Astrocyte of the cerebellum (primary cell): ENCODE measurements at regions not wholly inside any gene's neighbourhood (a gene's known extent, or its start where the extent isn't known, plus 50 kb on each side); places are given as distances from the start of the nearest gene placed in this dataset.
A peak's percentile ranks its signal among the peaks of the same experiment; 100 is the strongest.

Experiments
- DNase-seq: peaks from one replicate; pipeline ENCODE4 v3.0.0-alpha.2; 2011; ENCODE audit warnings: low read depth
- H3K4me3 ChIP-seq: 2 replicates; pipeline ENCODE4 v1.5.1; 2011; ENCODE audit warnings: mild to moderate bottlenecking, low read depth, low read length, moderate library complexity
- CTCF ChIP-seq: IDR thresholded peaks from 2 replicates; pipeline ENCODE4 v1.5.1; 2012; ENCODE audit warnings: low read length, low read depth, moderate library complexity, mild to moderate bottlenecking; ENCODE audit errors: missing control alignments
- in situ Hi-C: cut with HindIII; loops from 2 replicates; pipeline ENCODE4 v1.10.0; 2017; ENCODE audit warnings: low sequenced_read_pairs

- no peak overlapping the region for H3K4me3 ChIP-seq
- DNase-seq = no peak
- TF ChIP-seq CTCF = no peak
- in situ Hi-C loops = no loop called here
Measured at GRCh38 chr1:116819081-116819480, 64.9 kb downstream of the CD2 start.

- DNase-seq = peak; percentile 99
- TF ChIP-seq CTCF = no peak
- H3K4me3 ChIP-seq = no peak overlapping the region
- in situ Hi-C loops = no loop called here
Measured at GRCh38 chr1:116820369-116820768, 66.1 kb downstream of the CD2 start.

DNA sequence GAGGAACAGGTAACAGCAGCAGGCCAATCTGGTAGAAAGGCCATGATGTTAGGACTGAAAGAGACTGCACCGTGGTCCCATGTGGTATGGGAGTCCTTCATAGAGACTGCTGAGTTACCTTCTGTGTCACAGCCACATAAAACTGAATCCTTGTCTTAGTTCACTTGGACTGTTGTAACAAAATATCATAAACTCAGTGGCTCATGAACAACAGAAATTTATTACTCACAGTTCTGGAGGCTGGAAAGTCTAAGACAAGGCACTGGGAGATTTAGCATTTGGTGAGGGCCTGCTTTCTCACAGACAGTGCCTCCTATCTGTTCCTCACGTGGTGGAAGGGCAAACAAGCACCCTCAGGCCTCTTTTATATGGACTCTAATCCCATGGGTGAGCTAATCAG is 67.5 kb downstream of the CD2 start:
- H3K4me3 ChIP-seq = no peak overlapping the region
- in situ Hi-C loops = no loop called here
- no peak for DNase-seq
- TF ChIP-seq CTCF = no peak

GRCh38 chr1:116824631-116825206 is 70.5 kb downstream of the CD2 start:
- DNase-seq = no peak
- no peak for TF ChIP-seq CTCF
- no peak overlapping the region for H3K4me3 ChIP-seq
- in situ Hi-C loops = no loop called here

DNA sequence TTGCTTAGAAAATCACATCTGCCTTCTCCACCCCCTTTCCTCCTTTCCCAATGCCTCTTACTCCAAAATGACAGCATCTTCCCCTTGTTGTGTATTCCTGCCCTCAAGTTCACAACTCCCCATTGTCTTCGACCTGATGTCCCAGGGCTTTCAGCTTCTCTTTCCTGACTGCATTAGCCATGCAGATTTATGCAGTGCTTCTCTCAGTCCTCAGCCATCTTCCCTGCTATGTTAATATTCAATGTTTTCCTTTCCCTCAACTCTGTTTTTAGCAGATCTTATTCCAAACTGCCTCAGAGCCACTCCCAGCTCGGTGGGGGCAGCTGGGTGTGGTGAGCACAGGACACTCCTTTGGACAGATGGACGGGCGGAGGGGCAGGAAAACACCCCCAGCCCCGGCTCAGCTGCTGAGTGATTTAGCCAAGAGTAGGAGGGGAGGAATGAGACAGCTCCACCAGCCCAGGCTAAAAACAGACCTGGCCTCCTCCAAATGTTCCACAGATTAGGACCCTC is 71.0 kb downstream of the CD2 start:
- in situ Hi-C loops = no loop called here
- DNase-seq = no peak
- TF ChIP-seq CTCF = no peak
- H3K4me3 ChIP-seq = no peak overlapping the region

- in situ Hi-C loops = no loop called here
- no peak overlapping the region for H3K4me3 ChIP-seq
- no peak for DNase-seq
- TF ChIP-seq CTCF = no peak
Measured at GRCh38 chr1:116825720-116826438, 71.6 kb downstream of the CD2 start.
